PC-3 (cell line): ENCODE measurements at regions not wholly inside any gene's neighbourhood (a gene's known extent, or its start where the extent isn't known, plus 50 kb on each side); places are given as distances from the start of the nearest gene placed in this dataset.

Experiments
- CTCF ChIP-seq: fragments of 300-600 bp; sonication (generic); conservative IDR thresholded peaks from 2 replicates; pipeline ENCODE4 v1.5.1; 2017; ENCODE audit warnings: antibody characterized with exemption, low read depth, mild to moderate bottlenecking, low read length
- EZH2 ChIP-seq: fragments of 300-600 bp; sonication (generic); IDR thresholded peaks from one replicate; pipeline ENCODE4 v1.6.1; 2017; ENCODE audit warnings: antibody characterized with exemption, mild to moderate bottlenecking, low read length; ENCODE audit not compliant: unreplicated experiment
- EZH2phosphoT487 ChIP-seq: fragments of 300-600 bp; sonication (generic); IDR thresholded peaks from 2 replicates; pipeline ENCODE4 v1.6.1; 2018; ENCODE audit warnings: mild to moderate bottlenecking, antibody characterized with exemption, low read length, borderline replicate concordance

- TF ChIP-seq EZH2phosphoT487 (no peak), CTCF (no peak), EZH2 (no peak)
Measured at GRCh38 chr6:167235005-167235404, 56.1 kb upstream of the UNC93A start.
